Mesendoderm (in vitro differentiated cells): ENCODE measurements at regions not wholly inside any gene's neighbourhood (a gene's known extent, or its start where the extent isn't known, plus 50 kb on each side); places are given as distances from the start of the nearest gene placed in this dataset.

Experiments
- DNase-seq: peaks from one replicate; pipeline ENCODE4 v3.0.0; 2013
- H2AK5ac ChIP-seq: 2 replicates; pipeline ENCODE4 v1.6.1; 2013; ENCODE audit warnings: low read length, inconsistent platforms
- H2BK120ac ChIP-seq: 2 replicates; pipeline ENCODE4 v1.6.1; 2013; ENCODE audit warnings: low read depth, mild to moderate bottlenecking, low read length, moderate library complexity, mixed read lengths
- H2BK15ac ChIP-seq: replicated peaks from 2 replicates; pipeline ENCODE4 v1.6.1; 2013; ENCODE audit warnings: low read depth, mild to moderate bottlenecking, moderate library complexity
- H2BK5ac ChIP-seq: 2 replicates; pipeline ENCODE4 v1.6.1; 2013; ENCODE audit warnings: low read length, inconsistent platforms
- H3K18ac ChIP-seq: 2 replicates; pipeline ENCODE4 v1.6.1; 2013; ENCODE audit warnings: mild to moderate bottlenecking, low read length, mixed read lengths
- H3K23ac ChIP-seq: one replicate; pipeline ENCODE4 v1.6.1; 2013; ENCODE audit warnings: low read length
- H3K27ac ChIP-seq: 2 replicates; pipeline ENCODE4 v1.5.1; 2013; ENCODE audit warnings: low read depth, mild to moderate bottlenecking, inconsistent platforms, low read length, moderate library complexity
- H3K27me3 ChIP-seq: 2 replicates; pipeline ENCODE4 v1.6.1; 2013; ENCODE audit warnings: low read length, control low read depth, mild to moderate bottlenecking, inconsistent platforms; ENCODE audit not compliant: insufficient read depth, poor library complexity
- H3K36me3 ChIP-seq: 2 replicates; pipeline ENCODE4 v1.6.1; 2013; ENCODE audit warnings: low read length, inconsistent platforms; ENCODE audit not compliant: control insufficient read depth, insufficient read depth
- H3K4ac ChIP-seq: one replicate; pipeline ENCODE4 v1.6.1; 2013; ENCODE audit warnings: low read depth, mild to moderate bottlenecking, low read length, moderate library complexity
- H3K4me1 ChIP-seq: 2 replicates; pipeline ENCODE4 v1.6.1; 2013; ENCODE audit warnings: low read depth, low read length, inconsistent platforms; ENCODE audit not compliant: control insufficient read depth
- H3K4me2 ChIP-seq: 2 replicates; pipeline ENCODE4 v1.6.1; 2013; ENCODE audit warnings: low read length
- H3K4me3 ChIP-seq: 2 replicates; pipeline ENCODE4 v1.5.1; 2013; ENCODE audit warnings: mild to moderate bottlenecking, low read length
- H3K56ac ChIP-seq: one replicate; pipeline ENCODE4 v1.6.1; 2013; ENCODE audit warnings: low read length
- H3K79me1 ChIP-seq: 2 replicates; pipeline ENCODE4 v1.6.1; 2013; ENCODE audit warnings: low read length, inconsistent platforms
- H3K79me2 ChIP-seq: 2 replicates; pipeline ENCODE4 v1.6.1; 2013; ENCODE audit warnings: mild to moderate bottlenecking, low read length; ENCODE audit not compliant: control insufficient read depth, insufficient read depth
- H3K9ac ChIP-seq: 2 replicates; pipeline ENCODE4 v1.6.1; 2013; ENCODE audit warnings: low read length, inconsistent platforms
- H4K5ac ChIP-seq: one replicate; pipeline ENCODE4 v1.6.1; 2013; ENCODE audit warnings: low read length
- H4K8ac ChIP-seq: one replicate; pipeline ENCODE4 v1.6.1; 2013; ENCODE audit warnings: low read depth, mild to moderate bottlenecking, control low read depth, low read length, moderate library complexity
- WGBS: extraction: QIAGEN DNeasy Blood & Tissue Kit; methylation state at CpG from one replicate; pipeline ENCODE4 v1.1.7; 2013; ENCODE audit warnings: low lambda C conversion rate, missing lambda C conversion rate; ENCODE audit not compliant: insufficient coverage; ENCODE audit errors: extremely low coverage; 5-methylcytosine and 5-hydroxymethylcytosine counted together

DNA sequence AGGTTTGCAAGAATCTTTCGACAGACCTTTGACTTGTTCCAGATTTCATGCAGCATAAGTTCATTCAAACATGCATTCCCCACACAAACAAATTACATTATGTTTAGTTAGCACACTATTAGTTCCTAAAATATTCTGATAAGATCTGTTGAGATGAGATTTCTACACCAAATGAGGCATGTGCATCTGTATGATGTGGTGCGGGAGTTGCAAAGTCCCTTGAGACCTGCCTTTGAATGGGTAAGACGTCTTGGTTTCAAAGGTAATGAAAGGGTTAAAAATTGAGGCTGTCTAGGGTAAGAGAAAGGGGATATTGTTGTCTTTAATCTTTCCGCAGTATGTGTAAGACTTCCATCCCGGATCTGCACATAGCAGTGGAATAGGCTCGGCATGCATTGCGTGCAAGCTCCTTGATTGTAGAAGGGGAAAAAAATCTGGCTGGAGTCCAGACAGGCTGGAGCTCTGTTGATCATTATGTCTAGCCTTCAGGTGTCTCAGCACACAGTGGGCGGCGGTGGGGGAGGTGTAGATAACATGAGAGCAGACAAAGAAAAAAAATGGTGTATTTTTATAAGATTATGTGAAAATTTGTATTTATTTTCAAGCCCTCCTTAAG, 296.6 kb downstream of the PTPRC start:
- H2BK120ac ChIP-seq: no peak overlapping the region
- no peaks in the 10 kb centered on the region for H3K36me3 ChIP-seq
- no peak overlapping the region for H3K56ac ChIP-seq
- H4K8ac ChIP-seq: no peak overlapping the region
- no peak overlapping the region for H3K4ac ChIP-seq
- H3K79me2 ChIP-seq: no peaks in the 10 kb centered on the region
- no peak overlapping the region for H3K27ac ChIP-seq
- no peak overlapping the region for H3K4me2 ChIP-seq
- DNase-seq: peak; percentile 2
- no peak overlapping the region for H4K5ac ChIP-seq
- no peak overlapping the region for H3K18ac ChIP-seq
- H3K79me1 ChIP-seq: no peaks in the 10 kb centered on the region
- H3K9ac ChIP-seq: no peak overlapping the region
- WGBS: no CpG with 5 or more reads among the region's 9 CpGs
- no peaks in the 10 kb centered on the region for H3K4me1 ChIP-seq
- H3K4me3 ChIP-seq: no peak overlapping the region
- no peak overlapping the region for H2AK5ac ChIP-seq
- H3K23ac ChIP-seq: no peak overlapping the region
- no peak overlapping the region for H2BK5ac ChIP-seq
- H2BK15ac ChIP-seq: no peak overlapping the region
- H3K27me3 ChIP-seq: no peaks in the 10 kb centered on the region

DNA sequence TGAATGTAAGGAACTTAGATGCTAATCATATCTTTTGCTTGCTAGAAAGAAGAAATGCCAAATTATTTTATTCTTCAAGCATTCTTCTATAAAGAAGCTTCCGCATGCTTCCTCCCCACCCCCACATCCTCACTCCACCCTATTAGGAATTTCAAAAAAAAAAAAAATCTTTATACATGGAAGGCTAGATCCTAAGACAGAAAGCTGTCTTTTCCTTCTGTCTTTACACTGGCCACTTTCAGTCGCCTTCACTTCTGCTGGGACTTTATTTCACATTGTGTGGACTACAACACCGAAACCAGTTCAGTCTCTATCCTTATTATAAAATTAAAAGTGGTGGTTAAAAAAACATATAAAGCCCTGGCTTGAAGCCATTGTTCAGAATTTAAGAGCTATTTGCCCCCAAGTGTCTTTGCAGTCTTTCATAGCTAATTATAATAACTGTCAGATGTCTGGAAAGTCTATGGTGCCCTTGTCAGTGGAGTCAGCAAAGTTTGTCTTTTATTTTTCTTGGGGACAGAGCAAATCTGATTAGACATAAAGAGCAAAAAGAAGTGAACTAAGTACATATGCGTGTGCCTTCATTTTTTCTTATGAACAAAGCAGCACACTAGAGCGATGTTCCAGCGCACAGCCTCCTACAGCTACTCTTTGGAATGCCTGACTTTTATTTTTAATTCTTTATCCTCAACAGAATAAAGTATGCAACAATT, 297.7 kb downstream of the PTPRC start:
- Histone ChIP-seq H3K56ac (no peak overlapping the region), H3K9ac (no peak overlapping the region), H3K27ac (no peak overlapping the region), H4K5ac (no peak overlapping the region), H4K8ac (no peak overlapping the region), H3K4me2 (no peak overlapping the region), H2BK120ac (no peak overlapping the region), H3K36me3 (no peaks in the 10 kb centered on the region), H3K4me1 (no peaks in the 10 kb centered on the region), H3K4me3 (no peak overlapping the region), H3K27me3 (no peaks in the 10 kb centered on the region), H2AK5ac (no peak overlapping the region), H2BK15ac (no peak overlapping the region), H3K4ac (no peak overlapping the region), H2BK5ac (no peak overlapping the region), H3K18ac (no peak overlapping the region), H3K23ac (no peak overlapping the region), H3K79me1 (no peaks in the 10 kb centered on the region), H3K79me2 (no peaks in the 10 kb centered on the region)
- DNase-seq: no peak
- no CpG with 5 or more reads among the region's 6 CpGs for WGBS

DNA sequence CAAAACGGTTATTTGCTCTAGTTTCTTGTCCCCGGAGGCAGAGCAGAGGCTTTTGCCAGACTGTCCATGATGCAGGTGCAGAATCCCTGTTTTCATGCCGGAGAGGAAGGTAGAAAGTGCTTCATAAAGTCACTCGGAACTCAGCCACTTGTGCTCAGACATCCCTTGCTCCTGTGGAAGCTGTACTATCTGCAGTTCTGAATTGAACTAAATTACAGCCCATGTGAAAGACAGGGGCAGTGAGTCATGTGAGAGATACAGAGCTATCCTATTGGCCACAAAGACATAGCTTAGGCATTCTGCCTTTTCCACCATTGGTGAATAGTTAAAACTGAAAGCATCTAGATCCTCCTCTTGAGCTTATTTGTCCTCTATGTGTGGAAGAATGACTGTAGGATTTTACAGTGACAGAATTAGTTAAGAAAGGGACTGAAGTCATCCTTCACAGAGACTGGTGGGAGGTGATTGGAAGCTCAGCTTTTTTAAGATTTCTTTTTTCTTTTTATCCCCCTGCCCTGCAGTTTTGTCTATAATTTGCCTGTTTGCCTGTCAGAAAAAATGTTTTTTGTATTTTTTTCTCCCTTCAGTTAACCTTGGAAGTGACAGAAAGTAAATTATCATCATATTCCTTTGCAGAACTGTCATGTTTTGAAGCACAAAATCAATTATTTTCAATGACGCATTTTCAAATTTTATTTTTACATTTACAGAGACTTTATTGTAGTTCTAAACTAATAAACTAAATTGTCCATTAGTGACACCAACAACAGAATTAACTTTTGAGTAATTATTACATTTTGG, 298.6 kb downstream of the PTPRC start:
- Histone ChIP-seq H3K56ac (no peak overlapping the region), H3K79me2 (no peaks in the 10 kb centered on the region), H2BK15ac (no peak overlapping the region), H3K4me2 (no peak overlapping the region), H2BK120ac (no peak overlapping the region), H3K18ac (no peak overlapping the region), H3K36me3 (no peaks in the 10 kb centered on the region), H3K27ac (no peak overlapping the region), H2AK5ac (no peak overlapping the region), H3K27me3 (no peaks in the 10 kb centered on the region), H3K4me3 (no peak overlapping the region), H3K9ac (no peak overlapping the region), H4K8ac (no peak overlapping the region), H4K5ac (no peak overlapping the region), H3K23ac (no peak overlapping the region), H2BK5ac (no peak overlapping the region), H3K4ac (no peak overlapping the region), H3K79me1 (no peaks in the 10 kb centered on the region), H3K4me1 (no peaks in the 10 kb centered on the region)
- peak; percentile 32 for DNase-seq
- WGBS: 100% methylated on average over 1 of the region's 5 CpGs

DNA sequence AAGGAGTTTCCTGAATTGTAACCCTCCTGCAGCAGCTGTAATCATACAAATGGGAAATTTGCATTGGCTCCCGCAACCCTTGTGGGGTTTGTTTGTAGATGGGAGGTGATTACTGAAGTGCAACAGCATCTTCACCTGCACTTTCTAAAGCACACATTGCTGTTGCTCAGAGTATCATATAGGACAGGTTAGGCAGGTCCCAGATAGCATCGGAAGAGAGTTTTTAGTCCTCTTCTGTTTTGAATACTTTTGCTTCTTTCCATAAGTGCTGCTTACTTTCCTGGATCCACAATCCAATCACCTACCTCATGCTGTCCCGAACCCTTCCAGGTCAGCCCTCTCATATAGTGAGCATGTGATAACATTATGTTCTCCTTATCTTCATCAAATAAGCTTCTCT, 300.4 kb downstream of the PTPRC start:
- Histone ChIP-seq H3K4ac (no peak overlapping the region), H3K56ac (no peak overlapping the region), H3K23ac (no peak overlapping the region), H2BK15ac (no peak overlapping the region), H3K27ac (peak overlapping the region; percentile 4), H4K5ac (no peak overlapping the region), H4K8ac (no peak overlapping the region), H2AK5ac (no peak overlapping the region), H3K4me2 (no peak overlapping the region), H3K9ac (no peak overlapping the region), H3K18ac (no peak overlapping the region), H3K4me1 (no peaks in the 10 kb centered on the region), H2BK120ac (no peak overlapping the region), H3K79me2 (no peaks in the 10 kb centered on the region), H3K36me3 (no peaks in the 10 kb centered on the region), H2BK5ac (no peak overlapping the region), H3K4me3 (no peak overlapping the region), H3K79me1 (no peaks in the 10 kb centered on the region), H3K27me3 (no peaks in the 10 kb centered on the region)
- WGBS: no CpG with 5 or more reads among the region's 3 CpGs
- peak; percentile 2 for DNase-seq

DNA sequence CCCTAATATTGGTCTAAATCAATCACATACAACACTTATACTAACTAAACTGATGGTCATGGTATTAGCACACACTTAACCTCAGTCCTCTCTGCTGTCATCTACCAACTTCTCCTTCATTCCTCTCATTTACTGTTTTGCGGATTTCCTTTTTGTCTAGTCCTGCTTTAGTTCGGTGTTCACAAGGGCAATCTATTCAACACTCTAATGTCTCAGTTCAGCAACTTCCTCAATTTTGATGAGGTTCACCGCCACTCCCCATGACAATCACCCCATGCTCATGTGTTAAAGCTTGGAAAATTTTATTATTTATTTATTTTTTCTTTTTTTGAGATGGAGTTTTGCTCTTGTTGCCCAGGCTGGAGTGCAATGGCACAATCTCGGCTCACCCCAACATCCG, 301.1 kb downstream of the PTPRC start:
- H2AK5ac ChIP-seq: no peak overlapping the region
- DNase-seq: no peak
- H3K27me3 ChIP-seq: no peaks in the 10 kb centered on the region
- H3K4me3 ChIP-seq: no peak overlapping the region
- H3K4ac ChIP-seq: no peak overlapping the region
- no peak overlapping the region for H3K23ac ChIP-seq
- H3K4me2 ChIP-seq: no peak overlapping the region
- H3K79me2 ChIP-seq: no peaks in the 10 kb centered on the region
- H3K79me1 ChIP-seq: no peaks in the 10 kb centered on the region
- no peak overlapping the region for H4K5ac ChIP-seq
- H2BK5ac ChIP-seq: no peak overlapping the region
- H3K18ac ChIP-seq: no peak overlapping the region
- no peak overlapping the region for H2BK120ac ChIP-seq
- H3K4me1 ChIP-seq: no peaks in the 10 kb centered on the region
- no CpG with 5 or more reads among the region's 5 CpGs for WGBS
- H4K8ac ChIP-seq: no peak overlapping the region
- no peak overlapping the region for H3K9ac ChIP-seq
- H3K27ac ChIP-seq: no peak overlapping the region
- H3K36me3 ChIP-seq: no peaks in the 10 kb centered on the region
- no peak overlapping the region for H3K56ac ChIP-seq
- no peak overlapping the region for H2BK15ac ChIP-seq
